ENCODE measurements at regions not wholly inside any gene's neighbourhood (a gene's known extent, or its start where the extent isn't known, plus 50 kb on each side); places are given as distances from the start of the nearest gene placed in this dataset.
"Not testable (repeated sequence)": the region's sequence is repeated elsewhere in the genome, so short reads cannot be mapped to it uniquely, and the experiment has no call there.

- no peak for DNase-seq (ENCODE audit: low read depth)
- H3K4me3 ChIP-seq (ENCODE audit: control insufficient read depth, low read depth, low read length): no peak overlapping the region
- no peak for TF ChIP-seq CTCF (IDR thresholded peaks at IDR 0.05; ENCODE audit: control insufficient read depth, insufficient read depth, low read depth, low read length, missing control alignments)
Measured at GRCh38 chr9:7636838-7637467, 162.6 kb downstream of the DMAC1 start.

GRCh38 chr9:7636309-7636708 is 163.3 kb downstream of the DMAC1 start:
- H3K4me3 ChIP-seq (ENCODE audit: control insufficient read depth, low read depth, low read length): no peak overlapping the region
- TF ChIP-seq CTCF (IDR thresholded peaks at IDR 0.05; ENCODE audit: control insufficient read depth, insufficient read depth, low read depth, low read length, missing control alignments): no peak
- no peak for DNase-seq (ENCODE audit: low read depth)

- not testable (repeated sequence) for DNase-seq (ENCODE audit: low read depth); H3K4me3 ChIP-seq (ENCODE audit: control insufficient read depth, low read depth, low read length)
Measured at GRCh38 chr9:7626571-7627029, 173.0 kb downstream of the DMAC1 start.

- no peak overlapping the region for H3K4me3 ChIP-seq (ENCODE audit: control insufficient read depth, low read depth, low read length)
- DNase-seq (ENCODE audit: low read depth): no peak
- TF ChIP-seq CTCF (IDR thresholded peaks at IDR 0.05; ENCODE audit: control insufficient read depth, insufficient read depth, low read depth, low read length, missing control alignments): no peak
Measured at GRCh38 chr9:7622481-7622880, 177.1 kb downstream of the DMAC1 start.

- DNase-seq (ENCODE audit: low read depth): no peak
- no peak for TF ChIP-seq CTCF (IDR thresholded peaks at IDR 0.05; ENCODE audit: control insufficient read depth, insufficient read depth, low read depth, low read length, missing control alignments)
- no peak overlapping the region for H3K4me3 ChIP-seq (ENCODE audit: control insufficient read depth, low read depth, low read length)
Measured at GRCh38 chr9:7615344-7615743, 184.2 kb downstream of the DMAC1 start.

- no peak for TF ChIP-seq CTCF (IDR thresholded peaks at IDR 0.05; ENCODE audit: control insufficient read depth, insufficient read depth, low read depth, low read length, missing control alignments)
- H3K4me3 ChIP-seq (ENCODE audit: control insufficient read depth, low read depth, low read length): no peak overlapping the region
- DNase-seq (ENCODE audit: low read depth): no peak
Measured at GRCh38 chr9:7613931-7614330, 185.6 kb downstream of the DMAC1 start.

- no peak overlapping the region for H3K4me3 ChIP-seq (ENCODE audit: control insufficient read depth, low read depth, low read length)
- DNase-seq (ENCODE audit: low read depth): no peak
- TF ChIP-seq CTCF (IDR thresholded peaks at IDR 0.05; ENCODE audit: control insufficient read depth, insufficient read depth, low read depth, low read length, missing control alignments): no peak
Measured at GRCh38 chr9:7608261-7608660, 191.3 kb downstream of the DMAC1 start.
